ENCODE measurements at regions not wholly inside any gene's neighbourhood (a gene's known extent, or its start where the extent isn't known, plus 50 kb on each side); places are given as distances from the start of the nearest gene placed in this dataset.

DNA sequence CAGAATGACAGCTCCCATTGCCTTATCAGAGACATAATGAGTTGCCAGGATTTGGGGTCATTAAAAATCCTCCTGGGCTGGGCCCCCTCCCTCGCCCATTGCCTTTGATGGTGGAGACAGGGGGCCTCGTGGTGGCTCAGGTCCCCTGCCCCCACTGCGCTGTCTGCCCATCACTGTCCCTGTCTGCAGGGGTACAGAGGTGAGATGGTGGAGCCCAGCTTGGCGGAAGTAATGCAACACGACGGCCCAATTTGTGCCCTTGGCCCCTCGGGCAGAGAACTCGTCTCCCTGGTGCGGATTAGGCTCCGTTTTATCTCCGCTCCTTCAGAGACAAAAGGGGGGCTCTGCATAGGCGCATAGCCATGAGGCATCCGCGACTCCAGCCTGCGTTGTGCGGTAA lies 152.4 kb upstream of the UNC5B start:
- peaks cover 20% of the 10 kb centered on the region for H3K27me3 Mint-ChIP-seq
- DNase-seq (ENCODE audit: low spot score, unreplicated experiment): no peak

DNA sequence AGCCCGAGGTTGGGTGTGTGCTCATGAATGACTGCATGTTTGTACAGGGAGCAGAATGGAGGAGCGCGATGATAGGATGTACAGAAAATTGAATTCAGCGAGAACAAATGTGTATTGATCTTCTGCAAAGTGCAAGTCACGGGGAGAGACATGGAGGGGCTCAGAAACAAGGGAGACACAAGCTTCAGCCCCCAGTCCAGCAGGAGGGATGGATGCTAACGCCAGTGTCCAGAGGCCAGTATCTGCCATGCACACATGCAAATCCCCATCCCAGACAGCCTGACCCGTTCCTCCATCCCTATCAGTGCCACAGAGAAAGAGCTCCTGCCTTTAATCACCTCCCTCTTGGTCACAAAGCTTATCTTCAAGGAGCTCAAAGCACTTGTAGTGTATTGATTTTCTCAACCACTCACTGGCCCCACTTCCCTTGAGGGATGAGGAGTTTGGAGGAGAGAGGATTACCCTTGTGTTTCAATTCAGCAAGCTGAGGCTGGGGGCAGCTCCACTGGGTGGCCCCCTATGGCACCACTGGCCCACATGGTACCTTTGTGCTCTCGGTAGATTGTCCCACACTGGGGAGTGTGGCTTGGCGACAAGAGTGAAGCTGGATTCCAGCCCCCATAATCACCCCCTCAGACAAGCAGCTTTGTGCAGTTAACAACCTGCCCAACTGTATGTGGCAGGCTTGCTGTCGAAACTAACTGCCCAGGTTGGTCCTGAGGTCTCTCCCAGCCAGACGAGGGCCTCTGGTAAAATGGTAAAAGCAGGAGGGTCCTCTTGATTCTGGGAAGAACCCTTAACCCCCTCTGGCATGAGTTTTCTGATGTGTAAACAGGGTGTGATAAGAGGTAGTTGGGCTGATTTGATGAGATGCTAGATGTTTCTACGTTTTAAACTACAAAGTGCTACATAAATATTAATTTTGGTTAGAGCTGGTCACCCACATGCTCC lies 151.6 kb upstream of the UNC5B start:
- Mint-ChIP-seq H3K36me3 (ENCODE audit: insufficient read depth) (no peaks in the 10 kb centered on the region), H3K27me3 (peaks cover 17% of the 10 kb centered on the region), H3K27ac (no peak overlapping the region), H3K4me1 (ENCODE audit: low read depth) (peaks cover 10% of the 10 kb centered on the region), H3K9me3 (ENCODE audit: low read depth) (no peaks in the 10 kb centered on the region), H3K4me3 (ENCODE audit: low read depth) (no peak overlapping the region)
- no peak for DNase-seq (ENCODE audit: low spot score, unreplicated experiment)
- TF ChIP-seq, protein P1, sequence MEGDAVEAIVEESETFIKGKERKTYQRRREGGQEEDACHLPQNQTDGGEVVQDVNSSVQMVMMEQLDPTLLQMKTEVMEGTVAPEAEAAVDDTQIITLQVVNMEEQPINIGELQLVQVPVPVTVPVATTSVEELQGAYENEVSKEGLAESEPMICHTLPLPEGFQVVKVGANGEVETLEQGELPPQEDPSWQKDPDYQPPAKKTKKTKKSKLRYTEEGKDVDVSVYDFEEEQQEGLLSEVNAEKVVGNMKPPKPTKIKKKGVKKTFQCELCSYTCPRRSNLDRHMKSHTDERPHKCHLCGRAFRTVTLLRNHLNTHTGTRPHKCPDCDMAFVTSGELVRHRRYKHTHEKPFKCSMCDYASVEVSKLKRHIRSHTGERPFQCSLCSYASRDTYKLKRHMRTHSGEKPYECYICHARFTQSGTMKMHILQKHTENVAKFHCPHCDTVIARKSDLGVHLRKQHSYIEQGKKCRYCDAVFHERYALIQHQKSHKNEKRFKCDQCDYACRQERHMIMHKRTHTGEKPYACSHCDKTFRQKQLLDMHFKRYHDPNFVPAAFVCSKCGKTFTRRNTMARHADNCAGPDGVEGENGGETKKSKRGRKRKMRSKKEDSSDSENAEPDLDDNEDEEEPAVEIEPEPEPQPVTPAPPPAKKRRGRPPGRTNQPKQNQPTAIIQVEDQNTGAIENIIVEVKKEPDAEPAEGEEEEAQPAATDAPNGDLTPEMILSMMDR (IDR thresholded peaks at IDR 0.05; ENCODE audit: unreplicated experiment): no peak

More for the DNA sequence above, 152.4 kb upstream of the UNC5B start:
- Mint-ChIP-seq H3K9me3 (ENCODE audit: low read depth) (no peaks in the 10 kb centered on the region), H3K4me3 (ENCODE audit: low read depth) (no peak overlapping the region), H3K4me1 (ENCODE audit: low read depth) (peaks cover 10% of the 10 kb centered on the region), H3K27ac (no peak overlapping the region), H3K36me3 (ENCODE audit: insufficient read depth) (no peaks in the 10 kb centered on the region)
- TF ChIP-seq, protein P1 (IDR thresholded peaks at IDR 0.05; ENCODE audit: unreplicated experiment): no peak

DNA sequence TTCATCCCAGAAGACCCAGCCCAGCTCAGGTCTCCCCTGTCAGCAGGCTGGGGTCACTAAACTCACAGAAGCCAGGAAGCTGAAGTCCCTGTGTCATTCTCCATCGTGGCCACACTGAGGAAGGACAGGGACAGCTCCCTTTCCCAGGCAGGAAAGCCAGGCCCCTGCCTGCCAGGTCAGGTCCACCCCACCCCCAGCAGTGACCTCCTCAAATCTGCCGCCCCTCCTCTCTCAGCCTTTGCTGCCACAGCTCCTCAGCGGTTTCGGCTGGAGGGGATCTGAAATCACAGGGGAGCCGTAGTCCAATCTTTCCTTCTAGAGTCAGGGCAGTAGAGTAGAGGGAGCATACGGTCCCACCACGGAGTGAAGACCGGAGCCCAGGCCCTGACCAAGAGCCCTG lies 150.9 kb upstream of the UNC5B start:
- DNase-seq (ENCODE audit: low spot score, unreplicated experiment): no peak
- TF ChIP-seq, protein P1 (IDR thresholded peaks at IDR 0.05; ENCODE audit: unreplicated experiment): no peak
- Mint-ChIP-seq H3K27me3 (peaks cover 17% of the 10 kb centered on the region), H3K4me1 (ENCODE audit: low read depth) (peaks cover 10% of the 10 kb centered on the region), H3K9me3 (ENCODE audit: low read depth) (no peaks in the 10 kb centered on the region), H3K36me3 (ENCODE audit: insufficient read depth) (no peaks in the 10 kb centered on the region), H3K4me3 (ENCODE audit: low read depth) (no peak overlapping the region), H3K27ac (no peak overlapping the region)

GRCh38 chr10:71062156-71062555 lies 150.2 kb upstream of the UNC5B start:
- Mint-ChIP-seq H3K4me3 (ENCODE audit: low read depth) (no peak overlapping the region), H3K36me3 (ENCODE audit: insufficient read depth) (no peaks in the 10 kb centered on the region), H3K4me1 (ENCODE audit: low read depth) (peaks cover 10% of the 10 kb centered on the region), H3K9me3 (ENCODE audit: low read depth) (no peaks in the 10 kb centered on the region), H3K27ac (no peak overlapping the region), H3K27me3 (peaks cover 17% of the 10 kb centered on the region)
- DNase-seq (ENCODE audit: low spot score, unreplicated experiment): no peak
- TF ChIP-seq, protein P1 (IDR thresholded peaks at IDR 0.05; ENCODE audit: unreplicated experiment): no peak

DNA sequence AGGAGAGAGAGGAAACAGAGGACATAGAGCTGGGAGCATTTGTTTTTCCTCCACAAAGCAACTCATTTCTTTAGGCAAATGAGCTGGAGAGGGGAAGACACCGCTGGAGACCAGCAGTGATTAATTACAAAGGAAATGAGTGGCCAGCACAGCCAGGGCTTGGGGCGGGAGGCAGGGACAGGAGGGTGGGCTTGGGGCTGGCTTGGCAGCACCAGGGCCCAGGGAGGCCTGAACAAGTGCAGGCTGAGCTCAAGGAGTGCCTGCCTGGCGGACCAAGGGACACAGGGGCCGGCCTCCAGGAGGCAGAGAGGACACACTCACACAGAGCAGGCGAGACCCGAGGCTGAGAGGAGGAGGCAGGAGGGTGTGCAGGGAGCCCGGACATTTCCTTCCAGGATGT lies 149.0 kb upstream of the UNC5B start:
- Mint-ChIP-seq H3K27ac (no peak overlapping the region), H3K27me3 (peaks cover 21% of the 10 kb centered on the region), H3K9me3 (ENCODE audit: low read depth) (no peaks in the 10 kb centered on the region), H3K4me1 (ENCODE audit: low read depth) (peaks cover 10% of the 10 kb centered on the region), H3K4me3 (ENCODE audit: low read depth) (no peak overlapping the region), H3K36me3 (ENCODE audit: insufficient read depth) (no peaks in the 10 kb centered on the region)
- TF ChIP-seq, protein P1 (IDR thresholded peaks at IDR 0.05; ENCODE audit: unreplicated experiment): no peak
- no peak for DNase-seq (ENCODE audit: low spot score, unreplicated experiment)
